HG03442 (cell line): ENCODE measurements at regions not wholly inside any gene's neighbourhood (a gene's known extent, or its start where the extent isn't known, plus 50 kb on each side); places are given as distances from the start of the nearest gene placed in this dataset.
"Not testable (repeated sequence)": the region's sequence is repeated elsewhere in the genome, so short reads cannot be mapped to it uniquely, and the experiment has no call there.

Source experiments
- ATAC-seq: cut with Tn5 transposase; IDR thresholded peaks from one replicate; pipeline ENCODE4 v1.9.1; 2021; ENCODE audit warnings: mild to moderate bottlenecking, moderate library complexity; ENCODE audit not compliant: unreplicated experiment

DNA sequence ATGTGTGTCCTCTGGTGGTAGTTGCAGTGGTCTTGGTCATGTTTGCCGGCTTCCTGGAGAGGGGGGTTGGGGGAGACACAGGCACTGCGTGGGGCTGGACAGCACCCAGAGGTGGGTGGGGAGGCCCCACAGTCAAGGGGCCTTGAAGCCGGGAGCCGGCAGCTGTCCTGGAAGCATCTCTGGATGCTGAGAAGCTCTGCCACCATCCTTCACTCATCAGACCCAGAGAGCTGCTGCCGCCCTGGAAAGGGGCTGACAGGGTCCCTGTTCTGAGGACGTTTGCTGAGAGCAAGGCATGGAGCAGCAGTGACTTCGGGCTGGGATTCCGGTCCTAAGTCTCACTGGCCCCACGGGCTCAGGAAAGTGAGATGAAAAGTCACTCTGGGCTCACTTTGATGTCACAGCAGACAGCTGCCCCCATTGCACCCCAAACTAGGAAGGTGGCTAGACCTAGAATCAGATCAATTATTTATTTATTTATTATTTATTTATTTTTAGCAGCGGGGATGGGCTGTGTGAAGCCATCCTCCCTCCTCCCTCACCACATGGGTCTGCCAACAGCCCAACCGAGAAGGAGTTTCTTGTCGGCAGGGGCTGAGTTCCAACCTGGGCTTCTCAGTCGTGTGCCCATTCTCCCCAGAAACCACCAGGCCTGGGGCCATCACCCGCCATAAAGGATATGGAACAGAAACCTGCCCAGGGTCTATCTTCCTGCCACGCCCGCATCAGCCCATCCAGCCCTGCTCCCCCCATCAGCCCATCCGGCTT, 547.4 kb downstream of the PTPRU start:
- ATAC-seq = no peak

- ATAC-seq = no peak
These were observed 546.7 kb downstream of the PTPRU start for GRCh38 chr1:29782846-29783507.

GRCh38 chr1:29779146-29779545, 542.8 kb downstream of the PTPRU start:
- no peak for ATAC-seq

GRCh38 chr1:29777522-29777921, 541.2 kb downstream of the PTPRU start:
- ATAC-seq = no peak

GRCh38 chr1:29774355-29774754, 538.0 kb downstream of the PTPRU start:
- no peak for ATAC-seq

DNA sequence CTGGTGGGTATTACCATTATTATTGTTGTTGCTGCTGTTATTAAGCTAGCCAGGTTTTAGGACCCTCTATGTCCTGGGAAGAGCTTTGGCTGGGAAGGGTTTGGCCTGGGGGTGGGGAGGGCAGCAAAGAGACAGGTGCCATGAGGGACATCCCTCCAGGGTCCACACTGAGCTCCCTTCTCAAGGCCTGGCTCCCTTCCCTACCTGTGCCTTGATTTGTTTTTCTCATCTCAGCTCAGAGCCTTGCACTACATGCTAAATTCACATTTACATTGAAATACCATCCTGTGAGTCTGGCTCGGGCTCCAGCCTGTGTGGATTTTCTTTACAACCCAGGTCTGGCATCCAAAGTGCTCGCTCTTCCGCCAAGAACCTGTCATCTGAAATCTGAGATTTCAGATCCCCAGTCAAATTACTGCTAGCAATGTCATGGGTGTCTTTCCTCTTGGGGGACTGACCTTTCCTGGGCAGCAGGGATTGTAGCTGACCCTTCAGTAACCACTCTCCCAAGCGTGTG, 536.3 kb downstream of the PTPRU start:
- ATAC-seq = no peak

DNA sequence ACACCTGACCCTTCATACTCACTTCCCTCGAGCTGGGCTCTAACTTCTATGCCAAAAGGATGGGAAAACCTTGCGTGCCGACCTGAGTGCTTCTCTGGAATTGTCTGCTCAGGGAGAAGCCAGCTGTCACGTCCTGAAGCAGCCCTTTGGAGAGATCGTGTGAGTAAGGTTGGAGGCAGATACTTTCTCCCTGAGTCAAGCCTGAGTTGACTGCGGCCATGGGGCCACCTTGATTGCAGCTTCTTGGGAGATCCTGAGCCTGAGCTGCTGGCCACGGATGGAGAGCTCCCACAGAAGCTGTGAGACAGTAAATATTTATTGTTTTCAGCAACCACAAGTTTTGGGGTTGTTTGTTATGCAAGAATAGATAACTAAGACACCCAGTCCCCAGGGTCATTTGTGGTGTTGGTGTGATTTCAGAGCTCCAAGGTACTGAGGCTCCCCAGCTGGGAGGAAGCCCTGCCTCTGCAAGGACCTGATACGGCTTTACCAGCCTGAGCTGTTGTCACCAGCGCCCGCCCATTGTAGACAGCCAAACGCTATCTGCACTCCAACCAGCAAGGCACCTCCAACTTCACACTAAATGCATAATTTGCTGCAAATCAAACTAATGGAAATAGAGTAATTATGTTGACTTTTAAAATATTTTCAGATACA, 531.6 kb downstream of the PTPRU start:
- ATAC-seq = no peak

DNA sequence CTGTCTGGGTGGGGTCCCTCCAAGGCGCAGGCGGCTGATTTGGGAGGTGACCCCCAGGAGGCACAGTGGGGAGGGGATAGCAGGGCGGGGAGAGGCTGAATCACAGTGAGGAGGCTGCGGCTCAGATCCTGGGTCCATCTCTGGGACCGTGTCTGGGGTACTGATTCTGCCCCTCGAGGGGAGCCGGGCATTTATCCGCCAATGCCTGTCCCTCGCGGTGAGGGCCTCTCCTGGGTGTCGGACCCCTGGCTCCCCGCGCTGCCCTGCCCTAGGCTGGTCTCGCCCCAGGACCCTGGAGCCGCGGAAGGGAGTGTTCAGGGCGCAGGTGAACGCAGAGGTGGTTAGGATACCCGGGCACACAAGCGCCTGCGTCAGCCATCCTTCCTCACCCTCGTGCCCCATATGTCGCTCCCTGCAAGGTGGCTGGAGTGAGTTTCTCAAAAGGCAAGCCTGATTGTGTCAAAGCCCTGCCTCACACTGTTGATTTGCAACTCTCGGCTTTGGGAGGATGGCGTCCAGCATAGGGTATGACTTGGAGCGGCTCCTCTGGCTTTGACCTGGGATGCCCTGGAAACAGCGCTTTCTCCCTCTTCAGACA, 530.9 kb downstream of the PTPRU start:
- no peak for ATAC-seq

GRCh38 chr1:29762635-29763034, 526.3 kb downstream of the PTPRU start:
- no peak for ATAC-seq

DNA sequence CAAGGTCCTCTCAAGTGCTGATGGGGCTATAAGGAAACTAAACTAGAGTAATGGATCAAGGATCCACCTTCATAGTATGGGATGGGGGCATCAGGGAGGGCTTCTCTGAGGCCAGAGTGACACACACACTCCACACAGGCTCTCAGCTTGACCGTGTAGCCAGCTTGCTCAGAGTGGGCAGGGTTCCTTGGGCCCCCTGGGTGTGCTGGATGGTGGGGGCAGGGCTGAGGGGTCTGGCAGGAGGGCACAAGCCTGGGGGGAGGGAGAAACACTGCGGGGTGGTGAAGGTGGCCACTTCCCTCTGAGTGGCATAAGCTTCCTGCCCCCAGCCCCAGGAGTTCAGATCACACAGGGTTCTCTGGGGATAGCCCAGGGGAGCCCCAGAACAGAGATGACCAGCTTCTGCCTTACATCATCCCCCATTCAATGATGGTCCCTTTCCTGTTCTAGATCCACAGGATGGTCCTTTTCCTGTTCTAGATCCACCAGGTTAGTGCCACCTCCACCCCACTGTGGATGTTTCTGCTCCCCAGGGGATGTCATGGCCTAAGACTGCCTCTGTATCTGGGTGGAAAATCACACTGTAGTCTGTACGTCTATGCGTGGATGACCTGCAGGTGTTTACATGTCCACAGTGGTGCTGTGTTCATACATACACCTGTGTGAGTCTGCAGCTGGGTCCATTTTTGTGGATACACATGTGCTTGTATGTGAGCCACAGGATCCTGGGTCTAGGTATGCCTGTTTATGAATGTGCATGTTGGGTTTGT, 525.0 kb downstream of the PTPRU start:
- no peak for ATAC-seq

- no peak for ATAC-seq
These were observed 523.8 kb downstream of the PTPRU start for GRCh38 chr1:29760067-29760564.

GRCh38 chr1:29758781-29759499, 522.6 kb downstream of the PTPRU start:
- ATAC-seq = no peak

- ATAC-seq = no peak
These were observed 521.8 kb downstream of the PTPRU start for GRCh38 chr1:29757866-29758780.

DNA sequence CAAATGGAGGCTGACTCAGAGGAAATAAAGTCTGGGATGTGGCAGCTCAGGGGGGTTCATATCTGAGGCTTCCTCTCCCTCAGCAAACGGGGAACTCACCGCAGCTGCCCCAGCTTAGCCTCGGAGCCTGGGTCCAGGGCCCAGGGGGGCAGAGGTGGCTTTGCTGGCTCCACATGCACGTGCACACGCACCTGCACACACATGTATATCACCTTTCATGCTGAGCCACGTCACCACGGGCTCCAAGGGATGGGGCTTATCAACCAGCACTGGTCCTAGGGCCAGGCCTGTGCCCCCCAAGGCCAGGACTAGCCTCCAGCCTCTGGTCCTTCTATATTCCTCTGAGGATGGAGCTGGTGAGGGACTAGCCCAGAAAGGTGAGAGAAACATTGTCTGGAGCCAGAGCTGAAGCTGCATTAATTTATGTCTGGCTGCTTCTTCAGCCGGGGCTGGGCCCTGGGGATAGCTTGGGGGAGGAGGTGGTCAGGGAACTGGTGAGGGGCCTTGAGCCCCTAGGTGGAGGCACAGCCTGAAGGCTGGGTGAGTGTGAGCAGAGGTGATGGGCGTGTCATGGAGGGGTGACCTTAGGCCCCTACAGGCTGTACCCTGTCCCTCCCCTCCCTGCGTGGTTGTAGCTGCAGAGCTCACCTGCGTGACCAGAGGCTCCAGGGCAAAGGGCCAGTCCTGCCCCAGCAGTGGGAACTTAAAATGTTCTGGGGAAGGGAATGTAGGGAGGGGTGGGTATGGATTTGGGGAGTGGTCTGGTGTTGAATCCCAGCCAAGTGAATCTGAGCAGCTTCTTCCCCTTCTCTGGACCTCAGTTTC, 520.8 kb downstream of the PTPRU start:
- no peak for ATAC-seq

GRCh38 chr1:29756498-29756897, 520.2 kb downstream of the PTPRU start:
- no peak for ATAC-seq

DNA sequence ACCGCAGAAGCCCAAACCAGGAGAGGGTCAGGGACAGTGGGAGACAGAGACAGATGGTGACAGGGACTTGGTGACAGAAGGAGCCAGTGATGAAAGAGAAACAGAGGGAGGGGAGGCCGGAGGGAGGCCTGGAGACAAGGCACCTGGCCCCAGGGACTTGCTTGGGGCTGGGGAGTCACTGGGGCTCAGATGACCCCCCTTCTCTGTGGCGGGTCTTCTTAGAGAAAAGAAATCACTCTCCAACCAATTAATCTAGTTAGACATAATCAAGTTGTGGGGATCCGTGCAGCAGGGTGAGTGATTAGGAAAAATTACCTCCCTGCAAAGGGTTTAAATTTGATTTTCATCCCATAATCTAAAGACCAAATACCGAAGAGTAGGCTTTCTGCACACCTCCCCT, 519.8 kb downstream of the PTPRU start:
- no peak for ATAC-seq

- not testable (repeated sequence) for ATAC-seq
These were observed 519.2 kb downstream of the PTPRU start for GRCh38 chr1:29755412-29756015.
